ENCODE measurements at regions not wholly inside any gene's neighbourhood (a gene's known extent, or its start where the extent isn't known, plus 50 kb on each side); places are given as distances from the start of the nearest gene placed in this dataset.

GRCh38 chr1:109840011-109840629 is 70.5 kb upstream of the CSF1 start:
- TF ChIP-seq CTCF (conservative IDR thresholded peaks at IDR 0.05) = no peak
- no peak for TF ChIP-seq EZH2 (IDR thresholded peaks at IDR 0.05; ENCODE audit: low read depth)

Data from PC-9 (cell line).